ENCODE measurements at regions not wholly inside any gene's neighbourhood (a gene's known extent, or its start where the extent isn't known, plus 50 kb on each side); places are given as distances from the start of the nearest gene placed in this dataset.
"Not testable (repeated sequence)": the region's sequence is repeated elsewhere in the genome, so short reads cannot be mapped to it uniquely, and the experiment has no call there.

GRCh38 chr12:8282181-8282580 lies 54.8 kb upstream of the FAM90A1 start:
- intact Hi-C loops (cut with DNase I); FAIRE-seq; DNase-seq: not testable (repeated sequence)

GRCh38 chr12:8285681-8286080 lies 58.3 kb upstream of the FAM90A1 start:
- H3K4me3 ChIP-seq (ENCODE audit: low read length in 3 of 3); H3K27me3 ChIP-seq (ENCODE audit: control insufficient read depth, insufficient read depth, low read length); H3K9me3 ChIP-seq (ENCODE audit: control insufficient read depth in 2 of 3, insufficient read depth in 1 of 3, low read length in 3 of 3); H3K4me1 ChIP-seq (ENCODE audit: control insufficient read depth in 2 of 3, insufficient read depth in 2 of 3, low read depth in 1 of 3, low read length in 3 of 3); H3K27ac ChIP-seq (ENCODE audit: low read depth in 2 of 2, low read length in 2 of 2); H3K36me3 ChIP-seq (ENCODE audit: control insufficient read depth in 2 of 3, insufficient read depth in 3 of 3, low read length in 3 of 3); FAIRE-seq; H3K9ac ChIP-seq (ENCODE audit: low read length in 3 of 3); intact Hi-C loops (cut with DNase I): not testable (repeated sequence)
- DNase-seq = peak in 3 of 5 donors; percentile 9 to 39 (median 23)

More at GRCh38 chr12:8282181-8282580, 54.8 kb upstream of the FAM90A1 start:
- not testable (repeated sequence) for H3K36me3 ChIP-seq (ENCODE audit: control insufficient read depth in 2 of 3, insufficient read depth in 3 of 3, low read length in 3 of 3); H3K27ac ChIP-seq (ENCODE audit: low read depth in 2 of 2, low read length in 2 of 2); H3K27me3 ChIP-seq (ENCODE audit: control insufficient read depth, insufficient read depth, low read length); H3K4me3 ChIP-seq (ENCODE audit: low read length in 3 of 3); H3K9me3 ChIP-seq (ENCODE audit: control insufficient read depth in 2 of 3, insufficient read depth in 1 of 3, low read length in 3 of 3); H3K9ac ChIP-seq (ENCODE audit: low read length in 3 of 3); H3K4me1 ChIP-seq (ENCODE audit: control insufficient read depth in 2 of 3, insufficient read depth in 2 of 3, low read depth in 1 of 3, low read length in 3 of 3)

- H3K9me3 ChIP-seq (ENCODE audit: control insufficient read depth in 2 of 3, insufficient read depth in 1 of 3, low read length in 3 of 3); H3K4me1 ChIP-seq (ENCODE audit: control insufficient read depth in 2 of 3, insufficient read depth in 2 of 3, low read depth in 1 of 3, low read length in 3 of 3); H3K4me3 ChIP-seq (ENCODE audit: low read length in 3 of 3); H3K27ac ChIP-seq (ENCODE audit: low read depth in 2 of 2, low read length in 2 of 2); H3K36me3 ChIP-seq (ENCODE audit: control insufficient read depth in 2 of 3, insufficient read depth in 3 of 3, low read length in 3 of 3); H3K27me3 ChIP-seq (ENCODE audit: control insufficient read depth, insufficient read depth, low read length); H3K9ac ChIP-seq (ENCODE audit: low read length in 3 of 3); intact Hi-C loops (cut with DNase I); FAIRE-seq; DNase-seq: not testable (repeated sequence)
These were observed 64.3 kb upstream of the FAM90A1 start for GRCh38 chr12:8291764-8292163.

GRCh38 chr12:8294662-8295061 lies 67.2 kb upstream of the FAM90A1 start:
- intact Hi-C loops (cut with DNase I); H3K4me1 ChIP-seq (ENCODE audit: control insufficient read depth in 2 of 3, insufficient read depth in 2 of 3, low read depth in 1 of 3, low read length in 3 of 3); H3K27me3 ChIP-seq (ENCODE audit: control insufficient read depth, insufficient read depth, low read length); FAIRE-seq; H3K9ac ChIP-seq (ENCODE audit: low read length in 3 of 3); H3K27ac ChIP-seq (ENCODE audit: low read depth in 2 of 2, low read length in 2 of 2); H3K36me3 ChIP-seq (ENCODE audit: control insufficient read depth in 2 of 3, insufficient read depth in 3 of 3, low read length in 3 of 3); DNase-seq; H3K4me3 ChIP-seq (ENCODE audit: low read length in 3 of 3); H3K9me3 ChIP-seq (ENCODE audit: control insufficient read depth in 2 of 3, insufficient read depth in 1 of 3, low read length in 3 of 3): not testable (repeated sequence)

GRCh38 chr12:8308611-8309010 lies 81.2 kb upstream of the FAM90A1 start:
- intact Hi-C loops (cut with DNase I); H3K4me3 ChIP-seq (ENCODE audit: low read length in 3 of 3); DNase-seq; H3K9me3 ChIP-seq (ENCODE audit: control insufficient read depth in 2 of 3, insufficient read depth in 1 of 3, low read length in 3 of 3); FAIRE-seq; H3K9ac ChIP-seq (ENCODE audit: low read length in 3 of 3); H3K27me3 ChIP-seq (ENCODE audit: control insufficient read depth, insufficient read depth, low read length); H3K27ac ChIP-seq (ENCODE audit: low read depth in 2 of 2, low read length in 2 of 2); H3K36me3 ChIP-seq (ENCODE audit: control insufficient read depth in 2 of 3, insufficient read depth in 3 of 3, low read length in 3 of 3); H3K4me1 ChIP-seq (ENCODE audit: control insufficient read depth in 2 of 3, insufficient read depth in 2 of 3, low read depth in 1 of 3, low read length in 3 of 3): not testable (repeated sequence)

- H3K4me1 ChIP-seq (ENCODE audit: control insufficient read depth in 2 of 3, insufficient read depth in 2 of 3, low read depth in 1 of 3, low read length in 3 of 3); intact Hi-C loops (cut with DNase I); H3K4me3 ChIP-seq (ENCODE audit: low read length in 3 of 3); H3K9ac ChIP-seq (ENCODE audit: low read length in 3 of 3); H3K27me3 ChIP-seq (ENCODE audit: control insufficient read depth, insufficient read depth, low read length); H3K27ac ChIP-seq (ENCODE audit: low read depth in 2 of 2, low read length in 2 of 2); DNase-seq; FAIRE-seq; H3K36me3 ChIP-seq (ENCODE audit: control insufficient read depth in 2 of 3, insufficient read depth in 3 of 3, low read length in 3 of 3); H3K9me3 ChIP-seq (ENCODE audit: control insufficient read depth in 2 of 3, insufficient read depth in 1 of 3, low read length in 3 of 3): not testable (repeated sequence)
These were observed 88.6 kb upstream of the FAM90A1 start for GRCh38 chr12:8315997-8316396.

GRCh38 chr12:8317675-8318074 lies 90.3 kb upstream of the FAM90A1 start:
- DNase-seq; H3K36me3 ChIP-seq (ENCODE audit: control insufficient read depth in 2 of 3, insufficient read depth in 3 of 3, low read length in 3 of 3); FAIRE-seq; H3K27ac ChIP-seq (ENCODE audit: low read depth in 2 of 2, low read length in 2 of 2); H3K4me1 ChIP-seq (ENCODE audit: control insufficient read depth in 2 of 3, insufficient read depth in 2 of 3, low read depth in 1 of 3, low read length in 3 of 3); H3K9ac ChIP-seq (ENCODE audit: low read length in 3 of 3); intact Hi-C loops (cut with DNase I); H3K9me3 ChIP-seq (ENCODE audit: control insufficient read depth in 2 of 3, insufficient read depth in 1 of 3, low read length in 3 of 3); H3K27me3 ChIP-seq (ENCODE audit: control insufficient read depth, insufficient read depth, low read length); H3K4me3 ChIP-seq (ENCODE audit: low read length in 3 of 3): not testable (repeated sequence)

- H3K36me3 ChIP-seq (ENCODE audit: control insufficient read depth in 2 of 3, insufficient read depth in 3 of 3, low read length in 3 of 3); H3K9me3 ChIP-seq (ENCODE audit: control insufficient read depth in 2 of 3, insufficient read depth in 1 of 3, low read length in 3 of 3); intact Hi-C loops (cut with DNase I); FAIRE-seq; H3K27ac ChIP-seq (ENCODE audit: low read depth in 2 of 2, low read length in 2 of 2); H3K4me3 ChIP-seq (ENCODE audit: low read length in 3 of 3); H3K27me3 ChIP-seq (ENCODE audit: control insufficient read depth, insufficient read depth, low read length); H3K9ac ChIP-seq (ENCODE audit: low read length in 3 of 3); H3K4me1 ChIP-seq (ENCODE audit: control insufficient read depth in 2 of 3, insufficient read depth in 2 of 3, low read depth in 1 of 3, low read length in 3 of 3): not testable (repeated sequence)
- DNase-seq = peak in 4 of 5 donors; percentile 44 to 74 (median 60)
These were observed 92.9 kb upstream of the FAM90A1 start for GRCh38 chr12:8320251-8320730.

Measured in kidney (tissue), 10 donors.